GM23338 (cell line): ENCODE measurements at regions not wholly inside any gene's neighbourhood (a gene's known extent, or its start where the extent isn't known, plus 50 kb on each side); places are given as distances from the start of the nearest gene placed in this dataset.

Experiments
- ATAC-seq: fragments of 200-7000 bp; cut with Tn5 transposase; 3 replicates; pipeline ENCODE4 v1.9.1; 2020
- DNase-seq: peaks from one replicate; pipeline ENCODE4 v3.0.0-alpha.2; 2015; ENCODE audit warnings: low spot score
- H2AFZ ChIP-seq: fragments of 200-600 bp; sonication (generic); 2 replicates; pipeline ENCODE4 v1.8.0; 2016; ENCODE audit warnings: antibody characterized with exemption, mild to moderate bottlenecking, moderate library complexity
- H3F3A ChIP-seq: fragments of 200-600 bp; sonication (generic); replicated peaks from 2 replicates; pipeline ENCODE4 v1.8.0; 2017; ENCODE audit warnings: antibody characterized with exemption, mixed run types, low read depth
- H3K27ac ChIP-seq: fragments of 200-600 bp; sonication (generic); 2 replicates; pipeline ENCODE4 v1.6.1; 2016; ENCODE audit warnings: low read depth
- H3K27me3 ChIP-seq: fragments of 200-600 bp; sonication (generic); 2 replicates; pipeline ENCODE4 v1.8.0; 2016; ENCODE audit warnings: mild to moderate bottlenecking, mixed run types, moderate library complexity; ENCODE audit not compliant: insufficient read depth
- H3K36me3 ChIP-seq: fragments of 200-600 bp; sonication (generic); 2 replicates; pipeline ENCODE4 v1.8.0; 2016; ENCODE audit warnings: mild to moderate bottlenecking; ENCODE audit not compliant: insufficient read depth
- H3K4me1 ChIP-seq: fragments of 200-600 bp; sonication (generic); 2 replicates; pipeline ENCODE4 v1.8.0; 2016; ENCODE audit warnings: mild to moderate bottlenecking, moderate library complexity; ENCODE audit not compliant: insufficient read depth
- H3K4me2 ChIP-seq: fragments of 200-600 bp; sonication (generic); 2 replicates; pipeline ENCODE4 v1.7.1; 2017; ENCODE audit warnings: mixed run types
- H3K4me3 ChIP-seq: fragments of 200-600 bp; sonication (generic); 2 replicates; pipeline ENCODE4 v1.6.1; 2016; ENCODE audit warnings: mixed run types
- H3K79me2 ChIP-seq: fragments of 200-600 bp; sonication (generic); replicated peaks from 2 replicates; pipeline ENCODE4 v1.8.0; 2017; ENCODE audit warnings: mild to moderate bottlenecking; ENCODE audit not compliant: insufficient read depth
- H3K9me2 ChIP-seq: fragments of 200-600 bp; sonication (generic); 2 replicates; pipeline ENCODE4 v1.8.0; 2017; ENCODE audit not compliant: insufficient read depth
- H4K20me1 ChIP-seq: fragments of 200-600 bp; sonication (generic); replicated peaks from 2 replicates; pipeline ENCODE4 v1.8.0; 2017; ENCODE audit warnings: mild to moderate bottlenecking; ENCODE audit not compliant: insufficient read depth
- H3K27ac Mint-ChIP-seq: 2 replicates; pipeline ENCODE4 v1.8.0; 2020; ENCODE audit warnings: inconsistent platforms, mild to moderate bottlenecking, moderate library complexity, mixed read lengths
- H3K27me3 Mint-ChIP-seq: 3 replicates; pipeline ENCODE4 v1.8.0; 2022; ENCODE audit warnings: low read depth, mild to moderate bottlenecking, moderate library complexity, mixed read lengths, inconsistent platforms; ENCODE audit not compliant: insufficient read depth, poor library complexity
- H3K36me3 Mint-ChIP-seq: 3 replicates; pipeline ENCODE4 v1.8.0; 2021; ENCODE audit warnings: low read depth, mild to moderate bottlenecking, inconsistent platforms, moderate library complexity, mixed read lengths
- H3K4me1 Mint-ChIP-seq: 3 replicates; pipeline ENCODE4 v1.8.0; 2020; ENCODE audit warnings: mild to moderate bottlenecking, inconsistent platforms, mixed read lengths
- H3K4me3 Mint-ChIP-seq: 3 replicates; pipeline ENCODE4 v1.8.0; 2021; ENCODE audit warnings: moderate library complexity, mild to moderate bottlenecking, inconsistent platforms, mixed read lengths
- H3K9me3 Mint-ChIP-seq: 3 replicates; pipeline ENCODE4 v1.8.0; 2020; ENCODE audit warnings: moderate library complexity, mild to moderate bottlenecking, inconsistent platforms, mixed read lengths
- CREB1 ChIP-seq: fragments of 250-450 bp; sonication (Bioruptor Pico); IDR thresholded peaks from 2 replicates; pipeline ENCODE4 v1.5.0; 2020; ENCODE audit warnings: low read depth, mild to moderate bottlenecking, moderate library complexity
- ETS1 ChIP-seq: IDR thresholded peaks from 2 replicates; pipeline ENCODE4 v1.6.1; 2016; ENCODE audit warnings: antibody characterized with exemption
- NANOG ChIP-seq: IDR thresholded peaks from 2 replicates; pipeline ENCODE4 v1.6.1; 2016; ENCODE audit warnings: antibody characterized with exemption, borderline replicate concordance
- ZNF462 ChIP-seq: fragments of 250-450 bp; sonication (Bioruptor Pico); IDR thresholded peaks from 2 replicates; pipeline ENCODE4 v1.5.0; 2020; ENCODE audit warnings: mild to moderate bottlenecking, moderate library complexity

- TF ChIP-seq ZNF462 (CRISPR knock-in tag) (no peak), CREB1 (CRISPR knock-in tag) (no peak)
Observed at GRCh38 chr2:16587601-16588000, 78.0 kb downstream of the CYRIA start (continued).

DNA sequence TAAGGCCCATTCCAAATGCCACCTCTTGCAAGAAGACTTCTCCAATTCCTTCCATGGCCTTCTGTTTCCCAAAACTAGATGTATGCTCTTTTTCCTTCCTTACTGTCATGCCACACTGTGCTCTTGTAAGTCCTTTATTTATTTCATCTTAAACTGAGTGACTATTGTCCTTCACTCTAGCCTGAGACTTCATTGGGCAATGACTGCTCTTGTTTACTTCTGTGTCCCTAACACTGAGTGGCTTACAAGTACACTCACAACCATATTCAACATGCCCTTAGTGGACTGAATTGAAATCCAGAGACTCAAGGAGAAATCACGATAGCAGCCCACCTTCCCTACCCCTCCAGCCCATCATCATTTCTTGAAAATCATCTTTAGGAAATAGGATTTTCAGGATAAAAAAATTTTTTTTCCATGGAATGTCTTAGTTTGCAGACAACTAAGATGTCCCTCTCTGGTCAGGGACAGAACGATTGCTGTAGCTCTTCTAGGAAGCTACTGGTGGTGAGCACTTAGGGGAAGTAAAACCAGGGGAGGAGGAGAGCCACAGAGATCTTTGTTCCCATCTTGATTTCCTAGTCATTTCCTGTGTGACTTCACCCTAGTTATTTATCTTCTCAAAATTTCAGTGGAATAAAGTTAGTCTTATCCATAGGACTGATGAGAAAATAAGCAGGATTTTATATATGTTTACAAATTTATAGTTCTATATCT, 80.7 kb downstream of the CYRIA start:
- no peak for DNase-seq
- Histone ChIP-seq H2AFZ (no peak overlapping the region), H3K9me2 (no peaks in the 10 kb centered on the region), H3K4me1 (peaks cover 17% of the 10 kb centered on the region), H4K20me1 (no peaks in the 10 kb centered on the region), H3K27me3 (no peaks in the 10 kb centered on the region), H3K27ac (no peak overlapping the region), H3K36me3 (no peaks in the 10 kb centered on the region), H3K4me2 (no peak overlapping the region), H3F3A (no peaks in the 10 kb centered on the region), H3K4me3 (no peak overlapping the region), H3K79me2 (no peaks in the 10 kb centered on the region)
- no peak for ATAC-seq
- H3K27me3 Mint-ChIP-seq, result peaks cover 2% of the 10 kb centered on the region
- peaks cover 5% of the 10 kb centered on the region; the same call in 1 of the 3 replicates for H3K36me3 Mint-ChIP-seq
- H3K4me1 Mint-ChIP-seq, result peaks cover 20% of the 10 kb centered on the region
- H3K4me3 Mint-ChIP-seq, result no peak overlapping the region
- no peak overlapping the region for H3K27ac Mint-ChIP-seq
- no peak for TF ChIP-seq NANOG
- TF ChIP-seq ETS1, result no peak
- TF ChIP-seq ZNF462 (CRISPR knock-in tag), result no peak
- no peaks in the 10 kb centered on the region for H3K9me3 Mint-ChIP-seq
